ENCODE measurements at regions not wholly inside any gene's neighbourhood (a gene's known extent, or its start where the extent isn't known, plus 50 kb on each side); places are given as distances from the start of the nearest gene placed in this dataset.

DNA sequence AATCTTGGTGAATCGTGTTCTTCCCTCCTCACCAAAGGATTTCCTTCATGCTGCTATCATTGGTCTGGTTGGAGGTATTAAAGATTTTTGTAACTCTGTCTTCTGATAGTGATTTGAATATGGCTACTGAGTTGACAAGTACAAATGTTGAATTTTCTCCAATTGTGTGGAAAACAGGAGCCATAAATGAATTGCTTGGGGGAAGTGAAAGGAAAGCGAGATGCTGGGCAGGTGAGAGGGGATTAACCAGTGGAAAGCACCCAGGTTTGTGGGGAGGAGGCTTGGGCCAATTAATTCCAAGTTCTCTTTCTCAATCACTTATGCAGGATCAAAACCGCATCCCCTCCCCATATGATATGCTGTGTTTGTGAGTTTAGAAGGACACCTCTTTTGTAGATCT is 372.5 kb downstream of the IL20RB start (continued):
- no peak for TF ChIP-seq POLR2AphosphoS5 (IDR thresholded peaks at IDR 0.05; ENCODE audit: low read depth, low read length)
- TF ChIP-seq JUND (IDR thresholded peaks at IDR 0.05) = no peak
- TF ChIP-seq GABPA (IDR thresholded peaks at IDR 0.05; ENCODE audit: low read depth) = no peak
- TF ChIP-seq, protein P1, sequence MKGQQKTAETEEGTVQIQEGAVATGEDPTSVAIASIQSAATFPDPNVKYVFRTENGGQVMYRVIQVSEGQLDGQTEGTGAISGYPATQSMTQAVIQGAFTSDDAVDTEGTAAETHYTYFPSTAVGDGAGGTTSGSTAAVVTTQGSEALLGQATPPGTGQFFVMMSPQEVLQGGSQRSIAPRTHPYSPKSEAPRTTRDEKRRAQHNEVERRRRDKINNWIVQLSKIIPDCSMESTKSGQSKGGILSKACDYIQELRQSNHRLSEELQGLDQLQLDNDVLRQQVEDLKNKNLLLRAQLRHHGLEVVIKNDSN (IDR thresholded peaks at IDR 0.05; ENCODE audit: borderline replicate concordance, low read depth) = no peak
- TF ChIP-seq, protein P2, sequence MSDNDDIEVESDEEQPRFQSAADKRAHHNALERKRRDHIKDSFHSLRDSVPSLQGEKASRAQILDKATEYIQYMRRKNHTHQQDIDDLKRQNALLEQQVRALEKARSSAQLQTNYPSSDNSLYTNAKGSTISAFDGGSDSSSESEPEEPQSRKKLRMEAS (IDR thresholded peaks at IDR 0.05; ENCODE audit: low read depth) = no peak
- TF ChIP-seq, protein P3, sequence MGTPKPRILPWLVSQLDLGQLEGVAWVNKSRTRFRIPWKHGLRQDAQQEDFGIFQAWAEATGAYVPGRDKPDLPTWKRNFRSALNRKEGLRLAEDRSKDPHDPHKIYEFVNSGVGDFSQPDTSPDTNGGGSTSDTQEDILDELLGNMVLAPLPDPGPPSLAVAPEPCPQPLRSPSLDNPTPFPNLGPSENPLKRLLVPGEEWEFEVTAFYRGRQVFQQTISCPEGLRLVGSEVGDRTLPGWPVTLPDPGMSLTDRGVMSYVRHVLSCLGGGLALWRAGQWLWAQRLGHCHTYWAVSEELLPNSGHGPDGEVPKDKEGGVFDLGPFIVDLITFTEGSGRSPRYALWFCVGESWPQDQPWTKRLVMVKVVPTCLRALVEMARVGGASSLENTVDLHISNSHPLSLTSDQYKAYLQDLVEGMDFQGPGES (IDR thresholded peaks at IDR 0.05; ENCODE audit: low read depth, low read length) = no peak
- TF ChIP-seq NRF1 (IDR thresholded peaks at IDR 0.05; ENCODE audit: low read depth, low read length) = no peak
- no peak for TF ChIP-seq EZH2phosphoT487 (IDR thresholded peaks at IDR 0.05; ENCODE audit: borderline replicate concordance, low read depth)

DNA sequence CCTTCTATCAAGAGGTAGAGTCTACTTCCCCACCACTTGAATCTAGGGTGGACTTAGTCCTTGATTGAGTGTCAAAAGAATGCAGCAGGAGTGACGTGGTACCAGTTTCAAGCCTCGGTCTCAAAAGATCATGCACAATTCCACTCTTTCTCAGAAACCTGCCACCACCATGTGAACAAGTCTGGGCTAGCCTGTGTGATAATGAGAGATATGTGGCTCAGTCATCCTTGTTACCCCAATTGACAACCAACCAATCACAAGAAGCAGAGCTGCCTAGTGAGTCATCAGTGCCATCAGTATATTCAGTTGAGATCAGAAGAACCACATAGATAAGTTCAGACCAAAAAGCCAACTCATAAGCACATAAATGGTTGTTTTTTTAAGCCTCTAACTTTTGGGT is 374.5 kb downstream of the IL20RB start:
- Histone ChIP-seq H3K9me2 (no peaks in the 10 kb centered on the region), H3K4me1 (ENCODE audit: control insufficient read depth in 1 of 2, insufficient read depth in 2 of 2, low read depth in 1 of 2, low read length in 1 of 2) (no peaks in the 10 kb centered on the region), H3K4me2 (no peak overlapping the region), H3K9ac (no peak overlapping the region), H3K4me3 (ENCODE audit: low read depth in 2 of 2, low read length in 1 of 2) (no peak overlapping the region), H3K9me3 (no peaks in the 10 kb centered on the region), H2AFZ (ENCODE audit: low read depth) (no peak overlapping the region), H3K27ac (ENCODE audit: low read depth in 2 of 2, low read length in 1 of 2) (no peak overlapping the region), H3K79me2 (ENCODE audit: insufficient read depth) (no peaks in the 10 kb centered on the region), H3K27me3 (ENCODE audit: insufficient read depth) (no peaks in the 10 kb centered on the region), H4K20me1 (ENCODE audit: insufficient read depth) (no peaks in the 10 kb centered on the region), H3F3A (replicated peaks; ENCODE audit: insufficient read depth) (no peaks in the 10 kb centered on the region), H3K36me3 (replicated peaks in 1 of 2; ENCODE audit: control insufficient read depth in 1 of 2, insufficient read depth in 2 of 2, low read length in 1 of 2) (no peaks in the 10 kb centered on the region)
- CTCF ChIA-PET = no interaction called here
- POLR2A ChIA-PET = no interaction called here
- 33% methylated on average over 2 of the region's 2 CpGs for WGBS (ENCODE audit: low lambda C conversion rate)
- DNase-seq = no peak
- TF ChIP-seq NFIC (IDR thresholded peaks at IDR 0.05; ENCODE audit: borderline replicate concordance) (no peak), RXRA (IDR thresholded peaks at IDR 0.05; ENCODE audit: borderline replicate concordance, low read depth) (no peak), SMC3 (IDR thresholded peaks at IDR 0.05; ENCODE audit: low read depth, low read length) (no peak), FOSL2 (IDR thresholded peaks at IDR 0.05; ENCODE audit: borderline replicate concordance, low read depth) (no peak), RFX5 (IDR thresholded peaks at IDR 0.05; ENCODE audit: low read length) (no peak), POLR2AphosphoS5 (IDR thresholded peaks at IDR 0.05; ENCODE audit: low read depth, low read length) (no peak), RAD21 (IDR thresholded peaks at IDR 0.05; ENCODE audit: low read length) (no peak), MEF2A (IDR thresholded peaks at IDR 0.05; ENCODE audit: borderline replicate concordance, low read depth) (no peak), CHD2 (IDR thresholded peaks at IDR 0.05; ENCODE audit: low read length, partially characterized antibody) (no peak), NRF1 (IDR thresholded peaks at IDR 0.05; ENCODE audit: low read depth, low read length) (no peak), GATA2 (CRISPR knock-in tag; IDR thresholded peaks at IDR 0.05) (no peak), EP300 (IDR thresholded peaks at IDR 0.05; ENCODE audit: borderline replicate concordance in 1 of 2, low read depth in 1 of 2, low read length in 1 of 2) (no peak), FOXM1 (IDR thresholded peaks at IDR 0.05; ENCODE audit: low read depth) (no peak)
- TF ChIP-seq, protein P4, sequence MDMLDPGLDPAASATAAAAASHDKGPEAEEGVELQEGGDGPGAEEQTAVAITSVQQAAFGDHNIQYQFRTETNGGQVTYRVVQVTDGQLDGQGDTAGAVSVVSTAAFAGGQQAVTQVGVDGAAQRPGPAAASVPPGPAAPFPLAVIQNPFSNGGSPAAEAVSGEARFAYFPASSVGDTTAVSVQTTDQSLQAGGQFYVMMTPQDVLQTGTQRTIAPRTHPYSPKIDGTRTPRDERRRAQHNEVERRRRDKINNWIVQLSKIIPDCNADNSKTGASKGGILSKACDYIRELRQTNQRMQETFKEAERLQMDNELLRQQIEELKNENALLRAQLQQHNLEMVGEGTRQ (IDR thresholded peaks at IDR 0.05; ENCODE audit: borderline replicate concordance, low read depth, low read length) = no peak
- TF ChIP-seq, protein P3 (IDR thresholded peaks at IDR 0.05; ENCODE audit: low read depth, low read length) = no peak
- TF ChIP-seq, protein P1 (IDR thresholded peaks at IDR 0.05; ENCODE audit: borderline replicate concordance, low read depth) = no peak
- TF ChIP-seq, protein P5, sequence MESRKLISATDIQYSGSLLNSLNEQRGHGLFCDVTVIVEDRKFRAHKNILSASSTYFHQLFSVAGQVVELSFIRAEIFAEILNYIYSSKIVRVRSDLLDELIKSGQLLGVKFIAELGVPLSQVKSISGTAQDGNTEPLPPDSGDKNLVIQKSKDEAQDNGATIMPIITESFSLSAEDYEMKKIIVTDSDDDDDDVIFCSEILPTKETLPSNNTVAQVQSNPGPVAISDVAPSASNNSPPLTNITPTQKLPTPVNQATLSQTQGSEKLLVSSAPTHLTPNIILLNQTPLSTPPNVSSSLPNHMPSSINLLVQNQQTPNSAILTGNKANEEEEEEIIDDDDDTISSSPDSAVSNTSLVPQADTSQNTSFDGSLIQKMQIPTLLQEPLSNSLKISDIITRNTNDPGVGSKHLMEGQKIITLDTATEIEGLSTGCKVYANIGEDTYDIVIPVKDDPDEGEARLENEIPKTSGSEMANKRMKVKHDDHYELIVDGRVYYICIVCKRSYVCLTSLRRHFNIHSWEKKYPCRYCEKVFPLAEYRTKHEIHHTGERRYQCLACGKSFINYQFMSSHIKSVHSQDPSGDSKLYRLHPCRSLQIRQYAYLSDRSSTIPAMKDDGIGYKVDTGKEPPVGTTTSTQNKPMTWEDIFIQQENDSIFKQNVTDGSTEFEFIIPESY (IDR thresholded peaks at IDR 0.05; ENCODE audit: borderline replicate concordance, low read depth) = no peak
- TF ChIP-seq, protein P6, sequence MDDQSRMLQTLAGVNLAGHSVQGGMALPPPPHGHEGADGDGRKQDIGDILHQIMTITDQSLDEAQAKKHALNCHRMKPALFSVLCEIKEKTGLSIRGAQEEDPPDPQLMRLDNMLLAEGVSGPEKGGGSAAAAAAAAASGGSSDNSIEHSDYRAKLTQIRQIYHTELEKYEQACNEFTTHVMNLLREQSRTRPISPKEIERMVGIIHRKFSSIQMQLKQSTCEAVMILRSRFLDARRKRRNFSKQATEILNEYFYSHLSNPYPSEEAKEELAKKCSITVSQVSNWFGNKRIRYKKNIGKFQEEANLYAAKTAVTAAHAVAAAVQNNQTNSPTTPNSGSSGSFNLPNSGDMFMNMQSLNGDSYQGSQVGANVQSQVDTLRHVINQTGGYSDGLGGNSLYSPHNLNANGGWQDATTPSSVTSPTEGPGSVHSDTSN (IDR thresholded peaks at IDR 0.05) = no peak

Data from SK-N-SH (cell line).